Cardiac muscle cell (in vitro differentiated cells and primary cell): ENCODE measurements at regions not wholly inside any gene's neighbourhood (a gene's known extent, or its start where the extent isn't known, plus 50 kb on each side); places are given as distances from the start of the nearest gene placed in this dataset.

Experiments used
- DNase-seq, 2 donors: peaks; one replicate each; pipeline versions ENCODE4 v3.0.0 to v3.0.0-alpha.2; 2010 to 2017; ENCODE audit warnings: low read depth in 1 of 2, low spot score in 1 of 2
- H3K27ac ChIP-seq: fragments of 200-600 bp; sonication (generic); 2 replicates; pipeline ENCODE4 v1.5.1; 2016
- H3K27me3 ChIP-seq: fragments of 200-600 bp; sonication (generic); 2 replicates; pipeline ENCODE4 v1.6.0; 2016; ENCODE audit warnings: control low read depth
- H3K36me3 ChIP-seq: fragments of 200-600 bp; sonication (generic); 2 replicates; pipeline ENCODE4 v1.5.1; 2016; ENCODE audit warnings: control low read depth
- H3K4me1 ChIP-seq: fragments of 200-600 bp; sonication (generic); 2 replicates; pipeline ENCODE4 v1.8.1; 2017; ENCODE audit warnings: low read depth, mild to moderate bottlenecking, mixed run types
- H3K4me3 ChIP-seq: fragments of 200-600 bp; sonication (generic); 2 replicates; pipeline ENCODE4 v1.5.1; 2016; ENCODE audit warnings: mild to moderate bottlenecking
- H3K9me3 ChIP-seq: fragments of 200-600 bp; sonication (generic); 2 replicates; pipeline ENCODE4 v1.5.1; 2017; ENCODE audit warnings: low read depth, mild to moderate bottlenecking, control low read depth
- TF ChIP-seq, protein P1 (sequence below): IDR thresholded peaks from 2 replicates; pipeline ENCODE4 v1.5.1; 2012; ENCODE audit warnings: low read depth, mild to moderate bottlenecking, low read length

DNA sequence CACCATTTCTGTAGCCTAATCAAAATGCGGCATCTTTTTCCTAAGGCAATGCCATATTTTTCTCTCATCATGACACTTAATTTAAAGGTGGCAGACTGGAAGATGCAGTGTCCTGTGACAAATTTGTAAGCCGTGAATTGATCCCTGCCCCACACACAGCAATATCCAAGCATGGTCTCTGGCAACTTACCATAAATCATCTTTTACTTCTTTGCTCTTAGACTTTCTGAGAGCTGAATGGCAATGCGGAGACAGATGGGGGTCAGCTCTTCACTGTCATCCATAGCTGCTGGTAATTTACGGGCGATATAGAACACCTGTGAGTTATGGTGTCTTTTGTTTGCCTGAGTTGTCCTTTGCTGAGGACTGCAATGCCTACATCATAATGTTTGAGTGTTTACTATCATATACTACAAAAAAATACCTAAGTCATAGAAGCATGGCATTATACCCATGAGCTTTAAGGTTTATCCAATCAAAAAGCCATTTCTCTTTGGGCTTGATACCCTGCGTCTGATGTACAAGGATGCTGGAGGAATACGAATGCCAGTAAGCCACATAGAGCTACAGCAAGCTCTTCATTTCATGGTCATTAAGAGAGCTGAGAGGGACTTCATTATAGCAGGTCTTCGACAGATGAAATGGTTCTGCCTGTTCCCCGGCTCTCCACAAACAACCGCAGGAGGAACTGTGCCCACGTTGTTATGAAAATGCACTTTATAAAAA lies 148.1 kb downstream of the TRIML1 start:
- no peaks in the 10 kb centered on the region for H3K4me1 ChIP-seq
- H3K9me3 ChIP-seq = no peaks in the 10 kb centered on the region
- no peak for DNase-seq
- H3K4me3 ChIP-seq = no peak overlapping the region
- TF ChIP-seq, protein P1, sequence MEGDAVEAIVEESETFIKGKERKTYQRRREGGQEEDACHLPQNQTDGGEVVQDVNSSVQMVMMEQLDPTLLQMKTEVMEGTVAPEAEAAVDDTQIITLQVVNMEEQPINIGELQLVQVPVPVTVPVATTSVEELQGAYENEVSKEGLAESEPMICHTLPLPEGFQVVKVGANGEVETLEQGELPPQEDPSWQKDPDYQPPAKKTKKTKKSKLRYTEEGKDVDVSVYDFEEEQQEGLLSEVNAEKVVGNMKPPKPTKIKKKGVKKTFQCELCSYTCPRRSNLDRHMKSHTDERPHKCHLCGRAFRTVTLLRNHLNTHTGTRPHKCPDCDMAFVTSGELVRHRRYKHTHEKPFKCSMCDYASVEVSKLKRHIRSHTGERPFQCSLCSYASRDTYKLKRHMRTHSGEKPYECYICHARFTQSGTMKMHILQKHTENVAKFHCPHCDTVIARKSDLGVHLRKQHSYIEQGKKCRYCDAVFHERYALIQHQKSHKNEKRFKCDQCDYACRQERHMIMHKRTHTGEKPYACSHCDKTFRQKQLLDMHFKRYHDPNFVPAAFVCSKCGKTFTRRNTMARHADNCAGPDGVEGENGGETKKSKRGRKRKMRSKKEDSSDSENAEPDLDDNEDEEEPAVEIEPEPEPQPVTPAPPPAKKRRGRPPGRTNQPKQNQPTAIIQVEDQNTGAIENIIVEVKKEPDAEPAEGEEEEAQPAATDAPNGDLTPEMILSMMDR = no peak
- H3K27me3 ChIP-seq = peaks cover 20% of the 10 kb centered on the region
- H3K36me3 ChIP-seq = no peaks in the 10 kb centered on the region
- H3K27ac ChIP-seq = no peak overlapping the region

DNA sequence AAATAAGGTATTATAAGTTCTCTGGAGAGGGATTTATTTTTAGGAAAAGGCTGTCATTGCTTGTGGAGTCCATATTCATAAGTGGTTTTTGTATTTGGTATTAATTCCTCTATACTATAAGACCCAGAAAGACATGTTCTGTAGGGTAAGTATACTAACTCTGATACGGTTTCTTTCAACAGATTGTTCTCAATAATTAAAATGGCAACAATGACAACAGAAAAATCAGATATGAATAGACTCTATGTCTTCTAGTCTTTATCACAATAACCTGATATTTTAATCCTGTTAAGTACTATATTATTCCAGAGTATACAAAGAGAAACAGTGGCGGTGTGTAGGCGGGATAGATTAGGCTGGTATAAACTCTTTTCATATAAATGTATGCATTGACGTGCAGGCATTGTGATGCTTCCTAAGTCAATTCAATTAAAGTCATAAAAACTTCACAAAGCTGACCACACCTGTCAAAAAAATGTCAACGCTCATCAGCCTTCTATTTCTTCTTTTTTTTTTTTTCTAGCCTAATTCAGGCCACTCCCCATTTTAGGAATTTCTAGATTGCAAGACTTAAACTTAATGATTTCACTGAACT lies 150.4 kb downstream of the TRIML1 start:
- H3K4me3 ChIP-seq = no peak overlapping the region

DNA sequence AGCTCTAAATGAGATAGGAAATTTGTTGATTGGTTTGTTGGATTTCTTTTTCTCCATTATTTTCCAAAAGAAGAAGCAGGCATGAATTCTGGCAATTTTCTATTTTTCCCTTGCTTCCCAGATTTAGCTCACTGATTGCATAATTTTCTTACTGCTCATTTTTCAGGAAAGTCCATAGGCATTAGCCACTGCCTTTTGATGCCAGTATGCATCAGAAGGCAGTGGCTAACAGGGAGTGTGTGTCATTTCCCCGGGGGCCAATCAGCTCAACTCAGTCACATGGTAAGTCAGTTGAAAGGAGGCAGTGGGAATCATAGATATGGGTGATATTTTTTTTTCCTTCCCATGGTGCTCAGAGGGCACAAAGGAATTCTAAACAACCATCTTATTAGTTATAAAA lies 156.7 kb downstream of the TRIML1 start:
- Histone ChIP-seq H3K27me3 (no peaks in the 10 kb centered on the region), H3K4me1 (no peaks in the 10 kb centered on the region), H3K9me3 (no peaks in the 10 kb centered on the region), H3K4me3 (no peak overlapping the region), H3K27ac (no peak overlapping the region), H3K36me3 (no peaks in the 10 kb centered on the region)
- DNase-seq = peak in 1 of 2 donors; percentile 22
- TF ChIP-seq, protein P1 = no peak

More for the DNA sequence above, 150.4 kb downstream of the TRIML1 start:
- no peaks in the 10 kb centered on the region for H3K9me3 ChIP-seq
- no peaks in the 10 kb centered on the region for H3K36me3 ChIP-seq
- H3K4me1 ChIP-seq = no peaks in the 10 kb centered on the region
- no peaks in the 10 kb centered on the region for H3K27me3 ChIP-seq
- TF ChIP-seq, protein P1 = no peak
- no peak for DNase-seq
- H3K27ac ChIP-seq = no peak overlapping the region

DNA sequence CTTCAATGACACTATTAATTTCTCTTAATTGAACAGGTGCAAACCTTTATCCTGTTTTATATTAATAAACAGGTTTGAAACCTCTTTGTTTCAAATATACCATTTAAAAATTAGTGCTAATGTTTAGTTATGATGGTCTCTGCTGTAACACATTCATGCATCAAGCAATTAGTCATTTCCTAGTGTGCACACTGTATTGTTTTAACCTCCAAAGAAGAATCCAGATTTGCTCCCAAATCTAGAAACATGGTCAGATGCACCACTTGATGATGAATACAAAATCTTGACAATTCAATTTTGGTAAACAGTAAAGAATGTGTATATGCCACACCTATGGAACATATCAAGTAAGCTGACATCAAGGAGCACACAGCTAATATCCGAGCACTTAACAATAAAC lies 157.1 kb downstream of the TRIML1 start:
- no peaks in the 10 kb centered on the region for H3K4me1 ChIP-seq
- no peak overlapping the region for H3K27ac ChIP-seq
- no peak overlapping the region for H3K4me3 ChIP-seq
- TF ChIP-seq, protein P1 = no peak
- H3K9me3 ChIP-seq = no peaks in the 10 kb centered on the region
- no peaks in the 10 kb centered on the region for H3K27me3 ChIP-seq
- no peaks in the 10 kb centered on the region for H3K36me3 ChIP-seq
- DNase-seq = no peak

DNA sequence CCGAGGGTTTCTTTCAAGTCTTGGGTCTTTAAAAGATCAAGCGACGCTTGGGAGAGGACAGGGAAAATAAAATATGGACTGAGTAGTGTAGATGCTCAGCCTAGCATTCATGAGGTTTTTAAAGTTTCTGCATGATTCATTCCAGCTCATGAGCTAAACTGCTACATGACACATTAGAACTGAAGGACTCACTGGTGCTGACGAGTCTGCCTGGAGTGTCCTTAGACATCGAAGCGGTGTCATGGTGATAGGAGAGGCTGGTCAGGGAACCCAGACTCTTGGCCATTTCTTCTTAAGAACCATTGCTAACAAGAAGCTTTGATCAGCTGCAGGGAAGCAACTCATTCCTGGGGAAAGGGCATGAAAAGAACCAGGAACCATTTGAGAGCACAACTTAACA lies 158.6 kb downstream of the TRIML1 start:
- peak in 1 of 2 donors; percentile 6 for DNase-seq
- TF ChIP-seq, protein P1 = no peak
- Histone ChIP-seq H3K27ac (no peak overlapping the region), H3K36me3 (no peaks in the 10 kb centered on the region), H3K4me3 (no peak overlapping the region), H3K27me3 (no peaks in the 10 kb centered on the region), H3K4me1 (no peaks in the 10 kb centered on the region), H3K9me3 (no peaks in the 10 kb centered on the region)
